ENCODE measurements at regions not wholly inside any gene's neighbourhood (a gene's known extent, or its start where the extent isn't known, plus 50 kb on each side); places are given as distances from the start of the nearest gene placed in this dataset.
"Not testable (repeated sequence)": the region's sequence is repeated elsewhere in the genome, so short reads cannot be mapped to it uniquely, and the experiment has no call there.

GRCh38 chr2:234181121-234181520 is 130.6 kb downstream of the SPP2 start:
- DNase-seq = no peak

GRCh38 chr2:234179031-234179363 is 128.5 kb downstream of the SPP2 start:
- no peak for DNase-seq

GRCh38 chr2:234178330-234179030 is 128.0 kb downstream of the SPP2 start:
- DNase-seq = no peak

GRCh38 chr2:234175649-234176048 is 125.1 kb downstream of the SPP2 start:
- DNase-seq = no peak

GRCh38 chr2:234174742-234175141 is 124.2 kb downstream of the SPP2 start:
- DNase-seq = no peak

GRCh38 chr2:234172532-234172931 is 122.0 kb downstream of the SPP2 start:
- no peak for DNase-seq

GRCh38 chr2:234172066-234172465 is 121.6 kb downstream of the SPP2 start:
- no peak for DNase-seq

GRCh38 chr2:234171666-234172065 is 121.2 kb downstream of the SPP2 start:
- no peak for DNase-seq

- DNase-seq = no peak
Measured at GRCh38 chr2:234169674-234170073, 119.2 kb downstream of the SPP2 start.

- not testable (repeated sequence) for DNase-seq
Measured at GRCh38 chr2:234168605-234169570, 118.4 kb downstream of the SPP2 start.

GRCh38 chr2:234166531-234166930 is 116.0 kb downstream of the SPP2 start:
- no peak for DNase-seq

- DNase-seq = no peak
Measured at GRCh38 chr2:234165421-234165820, 114.9 kb downstream of the SPP2 start.

GRCh38 chr2:234164493-234165413 is 114.3 kb downstream of the SPP2 start:
- DNase-seq = no peak

- DNase-seq = no peak
Measured at GRCh38 chr2:234163510-234164045, 113.1 kb downstream of the SPP2 start.

GRCh38 chr2:234162861-234163260 is 112.4 kb downstream of the SPP2 start:
- DNase-seq = no peak

GRCh38 chr2:234161932-234162331 is 111.4 kb downstream of the SPP2 start:
- no peak for DNase-seq

GRCh38 chr2:234158812-234159211 is 108.3 kb downstream of the SPP2 start:
- no peak for DNase-seq

- no peak for DNase-seq
Measured at GRCh38 chr2:234157817-234158588, 107.5 kb downstream of the SPP2 start.

- no peak for DNase-seq
Measured at GRCh38 chr2:234156326-234156725, 105.8 kb downstream of the SPP2 start.

GRCh38 chr2:234152835-234153234 is 102.3 kb downstream of the SPP2 start:
- DNase-seq = not testable (repeated sequence)

- DNase-seq = no peak
Measured at GRCh38 chr2:234147335-234147861, 96.9 kb downstream of the SPP2 start.
